ENCODE measurements at regions not wholly inside any gene's neighbourhood (a gene's known extent, or its start where the extent isn't known, plus 50 kb on each side); places are given as distances from the start of the nearest gene placed in this dataset.
"Not testable (repeated sequence)": the region's sequence is repeated elsewhere in the genome, so short reads cannot be mapped to it uniquely, and the experiment has no call there.

- TF ChIP-seq, protein P1, sequence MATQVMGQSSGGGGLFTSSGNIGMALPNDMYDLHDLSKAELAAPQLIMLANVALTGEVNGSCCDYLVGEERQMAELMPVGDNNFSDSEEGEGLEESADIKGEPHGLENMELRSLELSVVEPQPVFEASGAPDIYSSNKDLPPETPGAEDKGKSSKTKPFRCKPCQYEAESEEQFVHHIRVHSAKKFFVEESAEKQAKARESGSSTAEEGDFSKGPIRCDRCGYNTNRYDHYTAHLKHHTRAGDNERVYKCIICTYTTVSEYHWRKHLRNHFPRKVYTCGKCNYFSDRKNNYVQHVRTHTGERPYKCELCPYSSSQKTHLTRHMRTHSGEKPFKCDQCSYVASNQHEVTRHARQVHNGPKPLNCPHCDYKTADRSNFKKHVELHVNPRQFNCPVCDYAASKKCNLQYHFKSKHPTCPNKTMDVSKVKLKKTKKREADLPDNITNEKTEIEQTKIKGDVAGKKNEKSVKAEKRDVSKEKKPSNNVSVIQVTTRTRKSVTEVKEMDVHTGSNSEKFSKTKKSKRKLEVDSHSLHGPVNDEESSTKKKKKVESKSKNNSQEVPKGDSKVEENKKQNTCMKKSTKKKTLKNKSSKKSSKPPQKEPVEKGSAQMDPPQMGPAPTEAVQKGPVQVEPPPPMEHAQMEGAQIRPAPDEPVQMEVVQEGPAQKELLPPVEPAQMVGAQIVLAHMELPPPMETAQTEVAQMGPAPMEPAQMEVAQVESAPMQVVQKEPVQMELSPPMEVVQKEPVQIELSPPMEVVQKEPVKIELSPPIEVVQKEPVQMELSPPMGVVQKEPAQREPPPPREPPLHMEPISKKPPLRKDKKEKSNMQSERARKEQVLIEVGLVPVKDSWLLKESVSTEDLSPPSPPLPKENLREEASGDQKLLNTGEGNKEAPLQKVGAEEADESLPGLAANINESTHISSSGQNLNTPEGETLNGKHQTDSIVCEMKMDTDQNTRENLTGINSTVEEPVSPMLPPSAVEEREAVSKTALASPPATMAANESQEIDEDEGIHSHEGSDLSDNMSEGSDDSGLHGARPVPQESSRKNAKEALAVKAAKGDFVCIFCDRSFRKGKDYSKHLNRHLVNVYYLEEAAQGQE (tag by site-specific recombination; IDR thresholded peaks at IDR 0.05), result not testable (repeated sequence)
- TF ChIP-seq, protein P2, sequence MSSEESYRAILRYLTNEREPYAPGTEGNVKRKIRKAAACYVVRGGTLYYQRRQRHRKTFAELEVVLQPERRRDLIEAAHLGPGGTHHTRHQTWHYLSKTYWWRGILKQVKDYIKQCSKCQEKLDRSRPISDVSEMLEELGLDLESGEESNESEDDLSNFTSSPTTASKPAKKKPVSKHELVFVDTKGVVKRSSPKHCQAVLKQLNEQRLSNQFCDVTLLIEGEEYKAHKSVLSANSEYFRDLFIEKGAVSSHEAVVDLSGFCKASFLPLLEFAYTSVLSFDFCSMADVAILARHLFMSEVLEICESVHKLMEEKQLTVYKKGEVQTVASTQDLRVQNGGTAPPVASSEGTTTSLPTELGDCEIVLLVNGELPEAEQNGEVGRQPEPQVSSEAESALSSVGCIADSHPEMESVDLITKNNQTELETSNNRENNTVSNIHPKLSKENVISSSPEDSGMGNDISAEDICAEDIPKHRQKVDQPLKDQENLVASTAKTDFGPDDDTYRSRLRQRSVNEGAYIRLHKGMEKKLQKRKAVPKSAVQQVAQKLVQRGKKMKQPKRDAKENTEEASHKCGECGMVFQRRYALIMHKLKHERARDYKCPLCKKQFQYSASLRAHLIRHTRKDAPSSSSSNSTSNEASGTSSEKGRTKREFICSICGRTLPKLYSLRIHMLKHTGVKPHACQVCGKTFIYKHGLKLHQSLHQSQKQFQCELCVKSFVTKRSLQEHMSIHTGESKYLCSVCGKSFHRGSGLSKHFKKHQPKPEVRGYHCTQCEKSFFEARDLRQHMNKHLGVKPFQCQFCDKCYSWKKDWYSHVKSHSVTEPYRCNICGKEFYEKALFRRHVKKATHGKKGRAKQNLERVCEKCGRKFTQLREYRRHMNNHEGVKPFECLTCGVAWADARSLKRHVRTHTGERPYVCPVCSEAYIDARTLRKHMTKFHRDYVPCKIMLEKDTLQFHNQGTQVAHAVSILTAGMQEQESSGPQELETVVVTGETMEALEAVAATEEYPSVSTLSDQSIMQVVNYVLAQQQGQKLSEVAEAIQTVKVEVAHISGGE (tag by site-specific recombination; conservative IDR thresholded peaks at IDR 0.05; ENCODE audit: low read depth), result not testable (repeated sequence)
- TF ChIP-seq ZNF121, ZNF184, CTCF (tag by site-specific recombination; IDR thresholded peaks at IDR 0.05): not testable (repeated sequence)
These were observed 77.3 kb upstream of the DRD5 start for GRCh38 chr4:9704126-9704525.

Data from HEK293 (cell line).